ENCODE measurements at regions not wholly inside any gene's neighbourhood (a gene's known extent, or its start where the extent isn't known, plus 50 kb on each side); places are given as distances from the start of the nearest gene placed in this dataset.

- H3K27ac Mint-ChIP-seq = peak overlapping the region; percentile 85
- TF ChIP-seq CTCF (IDR thresholded peaks at IDR 0.05) = no peak
- peaks cover 9% of the 10 kb centered on the region; the same call in 1 of the 2 replicates for H3K9me3 Mint-ChIP-seq
- H3K27me3 Mint-ChIP-seq (ENCODE audit: insufficient read depth) = no peaks in the 10 kb centered on the region
- H3K4me1 Mint-ChIP-seq (ENCODE audit: low read depth) = peaks cover 89% of the 10 kb centered on the region
- DNase-seq = peak; percentile 94
- H3K36me3 Mint-ChIP-seq (ENCODE audit: low read depth) = peaks cover 29% of the 10 kb centered on the region
- H3K4me3 Mint-ChIP-seq = peak overlapping the region; percentile 5; the same call in 1 of the 2 replicates
Observed at GRCh38 chr6:140078561-140079125, 704.2 kb upstream of the CITED2 start.

GRCh38 chr6:140077827-140078560 lies 703.5 kb upstream of the CITED2 start:
- no peaks in the 10 kb centered on the region for H3K27me3 Mint-ChIP-seq (ENCODE audit: insufficient read depth)
- H3K27ac Mint-ChIP-seq = peak overlapping the region; percentile 85
- peak overlapping the region; percentile 23 for H3K4me3 Mint-ChIP-seq
- H3K4me1 Mint-ChIP-seq (ENCODE audit: low read depth) = peaks cover 89% of the 10 kb centered on the region
- peaks cover 11% of the 10 kb centered on the region; the same call in 1 of the 2 replicates for H3K9me3 Mint-ChIP-seq
- peaks cover 32% of the 10 kb centered on the region for H3K36me3 Mint-ChIP-seq (ENCODE audit: low read depth)
- no peak for DNase-seq
- no peak for TF ChIP-seq CTCF (IDR thresholded peaks at IDR 0.05)

GRCh38 chr6:140076105-140076504 lies 701.7 kb upstream of the CITED2 start:
- peaks cover 32% of the 10 kb centered on the region for H3K36me3 Mint-ChIP-seq (ENCODE audit: low read depth)
- peak overlapping the region; percentile 30; the same call in 1 of the 2 replicates for H3K27ac Mint-ChIP-seq
- no peak overlapping the region for H3K4me3 Mint-ChIP-seq
- peaks cover 11% of the 10 kb centered on the region; the same call in 1 of the 2 replicates for H3K9me3 Mint-ChIP-seq
- TF ChIP-seq CTCF (IDR thresholded peaks at IDR 0.05) = no peak
- no peaks in the 10 kb centered on the region for H3K27me3 Mint-ChIP-seq (ENCODE audit: insufficient read depth)
- no peak for DNase-seq
- H3K4me1 Mint-ChIP-seq (ENCODE audit: low read depth) = peaks cover 90% of the 10 kb centered on the region

- peaks cover 93% of the 10 kb centered on the region for H3K4me1 Mint-ChIP-seq (ENCODE audit: low read depth)
- H3K27me3 Mint-ChIP-seq (ENCODE audit: insufficient read depth) = no peaks in the 10 kb centered on the region; the same call in 1 of the 2 replicates
- no peak overlapping the region for H3K4me3 Mint-ChIP-seq
- H3K9me3 Mint-ChIP-seq = peaks cover 11% of the 10 kb centered on the region; the same call in 1 of the 2 replicates
- peaks cover 32% of the 10 kb centered on the region for H3K36me3 Mint-ChIP-seq (ENCODE audit: low read depth)
- H3K27ac Mint-ChIP-seq = peak overlapping the region; percentile 77
- DNase-seq = peak; percentile 26
- TF ChIP-seq CTCF (IDR thresholded peaks at IDR 0.05) = no peak
Observed at GRCh38 chr6:140073456-140073855, 699.0 kb upstream of the CITED2 start.

GRCh38 chr6:140071601-140072062 lies 697.2 kb upstream of the CITED2 start:
- Mint-ChIP-seq H3K36me3 (ENCODE audit: low read depth) (peaks cover 41% of the 10 kb centered on the region), H3K27ac (peak overlapping the region; percentile 88), H3K27me3 (ENCODE audit: insufficient read depth) (no peaks in the 10 kb centered on the region; the same call in 1 of the 2 replicates), H3K4me1 (ENCODE audit: low read depth) (peaks cover 77% of the 10 kb centered on the region), H3K4me3 (no peak overlapping the region; the same call in 1 of the 2 replicates), H3K9me3 (peaks cover 11% of the 10 kb centered on the region; the same call in 1 of the 2 replicates)
- no peak for TF ChIP-seq CTCF (IDR thresholded peaks at IDR 0.05)
- peak; percentile 96 for DNase-seq

Measured in HFFc6 (cell line).